LNCaP clone FGC (cell line): ENCODE measurements at regions not wholly inside any gene's neighbourhood (a gene's known extent, or its start where the extent isn't known, plus 50 kb on each side); places are given as distances from the start of the nearest gene placed in this dataset.

Source experiments
- DNase-seq: peaks from one replicate; pipeline ENCODE4 v3.0.0-alpha.2; 2011; ENCODE audit warnings: low read depth
- H3K4me3 ChIP-seq: 2 replicates; pipeline ENCODE4 v1.5.1; 2011; ENCODE audit warnings: mild to moderate bottlenecking, low read depth, low read length, control low read depth
- CTCF ChIP-seq: IDR thresholded peaks from 2 replicates; pipeline ENCODE4 v1.5.1; 2012; ENCODE audit warnings: mild to moderate bottlenecking; ENCODE audit not compliant: control insufficient read depth, insufficient read depth; ENCODE audit errors: extremely low read depth

- DNase-seq = no peak
- no peak overlapping the region for H3K4me3 ChIP-seq
- TF ChIP-seq CTCF = no peak
Observed at GRCh38 chr5:90022711-90023053, 386.9 kb downstream of the CETN3 start.

- no peak for DNase-seq
- no peak for TF ChIP-seq CTCF
Observed at GRCh38 chr5:90022002-90022710, 387.4 kb downstream of the CETN3 start.

GRCh38 chr5:90020575-90021538, 388.7 kb downstream of the CETN3 start:
- TF ChIP-seq CTCF = no peak
- no peak overlapping the region; the same call in 1 of the 2 replicates for H3K4me3 ChIP-seq
- no peak for DNase-seq

More at GRCh38 chr5:90022002-90022710, 387.4 kb downstream of the CETN3 start:
- H3K4me3 ChIP-seq = no peak overlapping the region

GRCh38 chr5:90017239-90017638, 392.3 kb downstream of the CETN3 start:
- no peak for TF ChIP-seq CTCF
- H3K4me3 ChIP-seq = no peak overlapping the region
- no peak for DNase-seq

GRCh38 chr5:90015584-90016018, 394.0 kb downstream of the CETN3 start:
- no peak for TF ChIP-seq CTCF
- H3K4me3 ChIP-seq = no peak overlapping the region

DNA sequence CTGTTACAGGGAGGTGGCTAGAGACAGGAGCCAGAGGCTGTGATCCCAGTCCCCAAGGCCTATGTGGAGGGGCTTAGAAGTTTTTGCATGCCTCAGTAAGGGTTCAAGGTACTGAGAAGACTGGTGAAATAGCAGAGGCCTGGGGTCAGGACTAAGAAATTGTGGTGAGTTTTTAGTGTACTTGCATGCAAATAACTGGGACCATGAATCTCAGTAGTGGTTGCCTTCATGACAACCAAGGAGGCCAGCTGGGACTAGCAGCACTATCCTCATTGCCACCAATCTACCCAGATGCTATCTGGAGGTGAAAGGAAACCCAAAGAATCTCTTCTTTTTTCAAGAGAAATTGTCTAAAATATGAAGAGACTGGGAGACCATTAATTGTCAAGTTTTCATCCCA, 395.1 kb downstream of the CETN3 start:
- TF ChIP-seq CTCF = no peak
- DNase-seq = no peak
- H3K4me3 ChIP-seq = no peak overlapping the region

More at GRCh38 chr5:90015584-90016018, 394.0 kb downstream of the CETN3 start:
- DNase-seq = no peak
